Esophagus squamous epithelium (tissue), 4 donors: ENCODE measurements at regions not wholly inside any gene's neighbourhood (a gene's known extent, or its start where the extent isn't known, plus 50 kb on each side); places are given as distances from the start of the nearest gene placed in this dataset.

Experiments used
- CTCF ChIP-seq, 6 experiments: fragments of 450-650 bp in 4 of 6; fragments of 200-600 bp in 2 of 6; sonication (generic) in 2 of 6; IDR thresholded peaks; one replicate each; pipeline ENCODE4 v1.5.1; 2016 to 2019; ENCODE audit warnings: antibody characterized with exemption in 6 of 6, mild to moderate bottlenecking in 4 of 6, moderate library complexity in 4 of 6
- POLR2A ChIP-seq, 4 donors: fragments of 450-650 bp; IDR thresholded peaks; one replicate each; pipeline ENCODE4 v1.6.1; 2017; ENCODE audit warnings: antibody characterized with exemption in 4 of 4, mild to moderate bottlenecking in 4 of 4, moderate library complexity in 3 of 4

DNA sequence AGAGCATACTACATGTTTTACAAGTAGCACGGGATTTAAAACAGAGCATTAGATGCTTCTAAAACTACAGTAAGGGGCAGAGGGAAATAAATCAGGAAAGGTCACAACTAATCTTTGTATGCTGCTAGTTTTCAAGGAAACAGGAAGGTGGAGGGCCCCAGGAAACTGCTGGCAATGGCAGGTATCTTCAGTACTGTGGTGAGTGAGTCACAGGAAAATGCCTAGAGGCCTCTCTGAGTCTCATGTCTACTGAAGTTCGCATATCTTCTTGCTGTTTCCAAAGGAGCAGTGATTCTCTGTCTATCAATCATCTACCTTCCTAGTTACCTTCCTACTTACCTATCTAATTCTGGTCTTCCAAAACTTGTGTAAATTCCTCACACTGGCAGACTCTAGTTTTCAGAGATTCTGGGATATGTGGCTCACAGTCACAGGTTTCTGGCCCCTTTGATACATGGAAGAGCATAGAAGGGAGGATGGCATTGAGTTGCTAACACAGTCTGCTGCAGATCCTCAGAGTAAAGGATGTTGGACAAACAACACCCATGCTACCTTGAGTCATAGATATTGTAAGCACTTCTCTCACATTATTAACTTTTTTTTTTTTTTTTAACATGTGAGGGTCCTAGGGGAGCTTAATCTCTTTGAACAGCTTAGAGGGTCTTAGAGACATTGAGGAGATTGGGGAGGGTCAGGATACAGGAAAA lies 58.8 kb upstream of the SYN3 start:
- no peak for TF ChIP-seq CTCF (IDR thresholded peaks at IDR 0.05)
- no peak for TF ChIP-seq POLR2A (IDR thresholded peaks at IDR 0.05)
